ENCODE measurements at regions not wholly inside any gene's neighbourhood (a gene's known extent, or its start where the extent isn't known, plus 50 kb on each side); places are given as distances from the start of the nearest gene placed in this dataset.

GRCh38 chr7:49038821-49039358, 114.5 kb downstream of the CDC14C start:
- ATAC-seq (peak in 1 of 2 donors; percentile 66), DNase-seq (peak in 1 of 2 donors; percentile 14)
- intact Hi-C loops (cut with DNase I; ENCODE audit: low total_unique reads) (no loop called here), in situ Hi-C loops (cut with MboI; ENCODE audit: low sequenced_read_pairs in 4 of 4) (no loop called here)
- Histone ChIP-seq H3K4me1 (no peaks in the 10 kb centered on the region), H3K9me3 (no peaks in the 10 kb centered on the region), H3K27me3 (no peaks in the 10 kb centered on the region), H3K36me3 (no peaks in the 10 kb centered on the region), H3K27ac (no peak overlapping the region), H3K4me3 (no peak overlapping the region)
- TF ChIP-seq POLR2A (IDR thresholded peaks at IDR 0.05) = no peak
- TF ChIP-seq CTCF (IDR thresholded peaks at IDR 0.05 in 4 of 5, conservative IDR thresholded peaks at IDR 0.05 in 1 of 5) = no peak

GRCh38 chr7:49060743-49061142, 136.4 kb downstream of the CDC14C start:
- intact Hi-C loops (cut with DNase I; ENCODE audit: low total_unique reads) = no loop called here
- Histone ChIP-seq H3K4me1 (no peaks in the 10 kb centered on the region), H3K27me3 (no peaks in the 10 kb centered on the region), H3K4me3 (no peak overlapping the region), H3K9me3 (peaks cover 0 to 3% (median 0%) of the 10 kb centered on the region in 3 donors), H3K27ac (no peak overlapping the region), H3K36me3 (no peaks in the 10 kb centered on the region)
- DNase-seq (no peak), ATAC-seq (no peak)
- TF ChIP-seq CTCF (IDR thresholded peaks at IDR 0.05 in 4 of 5, conservative IDR thresholded peaks at IDR 0.05 in 1 of 5) = no peak
- TF ChIP-seq POLR2A (IDR thresholded peaks at IDR 0.05) = no peak
- in situ Hi-C loops (cut with MboI; ENCODE audit: low sequenced_read_pairs in 4 of 4) = no loop called here

GRCh38 chr7:49074538-49074937, 150.2 kb downstream of the CDC14C start:
- TF ChIP-seq CTCF (IDR thresholded peaks at IDR 0.05 in 4 of 5, conservative IDR thresholded peaks at IDR 0.05 in 1 of 5) (no peak), POLR2A (IDR thresholded peaks at IDR 0.05) (no peak)

GRCh38 chr7:49080896-49081475, 156.6 kb downstream of the CDC14C start:
- in situ Hi-C loops (cut with MboI; ENCODE audit: low sequenced_read_pairs in 4 of 4) (no loop called here), intact Hi-C loops (cut with DNase I; ENCODE audit: low total_unique reads) (no loop called here)
- TF ChIP-seq CTCF (IDR thresholded peaks at IDR 0.05 in 4 of 5, conservative IDR thresholded peaks at IDR 0.05 in 1 of 5) (no peak), POLR2A (IDR thresholded peaks at IDR 0.05) (no peak)
- no peaks in the 10 kb centered on the region for H3K27me3 ChIP-seq
- no peak overlapping the region for H3K27ac ChIP-seq
- H3K9me3 ChIP-seq = no peaks in the 10 kb centered on the region
- no peaks in the 10 kb centered on the region for H3K36me3 ChIP-seq
- no peak for DNase-seq
- no peaks in the 10 kb centered on the region for H3K4me1 ChIP-seq
- no peak for ATAC-seq
- no peak overlapping the region for H3K4me3 ChIP-seq

More at GRCh38 chr7:49074538-49074937, 150.2 kb downstream of the CDC14C start:
- no peaks in the 10 kb centered on the region for H3K9me3 ChIP-seq
- no peaks in the 10 kb centered on the region for H3K4me1 ChIP-seq
- H3K27me3 ChIP-seq = no peaks in the 10 kb centered on the region
- intact Hi-C loops (cut with DNase I; ENCODE audit: low total_unique reads) (no loop called here), in situ Hi-C loops (cut with MboI; ENCODE audit: low sequenced_read_pairs in 4 of 4) (no loop called here)
- H3K4me3 ChIP-seq = no peak overlapping the region
- ATAC-seq (no peak), DNase-seq (no peak)
- H3K27ac ChIP-seq = no peak overlapping the region
- no peaks in the 10 kb centered on the region for H3K36me3 ChIP-seq

- Histone ChIP-seq H3K27ac (no peak overlapping the region), H3K36me3 (no peaks in the 10 kb centered on the region), H3K9me3 (no peaks in the 10 kb centered on the region), H3K4me1 (no peaks in the 10 kb centered on the region), H3K27me3 (no peaks in the 10 kb centered on the region), H3K4me3 (no peak overlapping the region)
- ATAC-seq (no peak), DNase-seq (no peak)
- TF ChIP-seq POLR2A (IDR thresholded peaks at IDR 0.05) (no peak), CTCF (IDR thresholded peaks at IDR 0.05 in 4 of 5, conservative IDR thresholded peaks at IDR 0.05 in 1 of 5) (no peak)
- in situ Hi-C loops (cut with MboI; ENCODE audit: low sequenced_read_pairs in 4 of 4) = no loop called here
- intact Hi-C loops (cut with DNase I; ENCODE audit: low total_unique reads) = no loop called here
Observed at GRCh38 chr7:49088017-49088416, 163.7 kb downstream of the CDC14C start.
